ENCODE measurements at regions not wholly inside any gene's neighbourhood (a gene's known extent, or its start where the extent isn't known, plus 50 kb on each side); places are given as distances from the start of the nearest gene placed in this dataset.

DNA sequence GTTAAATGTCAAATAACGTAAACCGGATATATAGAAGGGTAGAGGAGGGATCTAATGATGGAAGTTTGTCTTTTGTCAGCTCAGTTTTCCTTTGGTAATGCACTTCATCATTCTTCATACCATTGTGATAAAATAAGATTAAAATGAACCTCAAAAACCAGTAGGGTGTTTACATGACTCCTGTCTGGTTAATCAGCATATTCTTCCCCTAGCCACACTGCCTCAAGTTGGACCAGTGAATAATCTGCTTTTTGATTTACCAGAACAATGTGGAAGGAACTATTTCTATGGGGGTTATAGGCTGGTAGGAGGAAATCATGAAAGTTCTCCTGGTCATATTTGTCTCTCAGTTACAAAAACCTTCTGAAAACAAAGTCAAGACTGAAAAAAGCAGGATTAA lies 634.7 kb downstream of the NCAM2 start:
- no peak for TF ChIP-seq CTCF (IDR thresholded peaks at IDR 0.05 in 2 of 3, conservative IDR thresholded peaks at IDR 0.05 in 1 of 3; ENCODE audit: control insufficient read depth in 2 of 3, extremely low read depth in 1 of 3, insufficient read depth in 1 of 3, low read depth in 3 of 3, low read length in 3 of 3)
- TF ChIP-seq EZH2 (IDR thresholded peaks at IDR 0.05; ENCODE audit: borderline replicate concordance, control insufficient read depth, low read depth, low read length): no peak
- no peak for TF ChIP-seq HDAC6 (IDR thresholded peaks at IDR 0.05; ENCODE audit: unreplicated experiment)
- no peak for TF ChIP-seq ESRRA (IDR thresholded peaks at IDR 0.05; ENCODE audit: low read length)
- TF ChIP-seq POLR2A (IDR thresholded peaks at IDR 0.05; ENCODE audit: low read depth, low read length): no peak
- TF ChIP-seq SIN3A (IDR thresholded peaks at IDR 0.05; ENCODE audit: low read depth, low read length): no peak
- no peak for TF ChIP-seq TAF1 (IDR thresholded peaks at IDR 0.05; ENCODE audit: borderline replicate concordance, low read depth, low read length)
- TF ChIP-seq NFIC (IDR thresholded peaks at IDR 0.05; ENCODE audit: low read depth, low read length): no peak
- TF ChIP-seq CHD1 (IDR thresholded peaks at IDR 0.05; ENCODE audit: low read depth, low read length): no peak
